Epithelial cell of esophagus (primary cell): ENCODE measurements at regions not wholly inside any gene's neighbourhood (a gene's known extent, or its start where the extent isn't known, plus 50 kb on each side); places are given as distances from the start of the nearest gene placed in this dataset.

Experiments used
- DNase-seq: peaks from one replicate; pipeline ENCODE4 v3.0.0; 2010; ENCODE audit warnings: low read depth
- H3K4me3 ChIP-seq: 2 replicates; pipeline ENCODE4 v1.5.1; 2011; ENCODE audit warnings: mild to moderate bottlenecking, low read length, control low read depth
- TF ChIP-seq, protein P1 (sequence below): IDR thresholded peaks from 2 replicates; pipeline ENCODE4 v1.5.1; 2011; ENCODE audit warnings: low read depth, mild to moderate bottlenecking, low read length, control low read depth, inconsistent platforms; ENCODE audit not compliant: insufficient read depth; ENCODE audit errors: missing control alignments

DNA sequence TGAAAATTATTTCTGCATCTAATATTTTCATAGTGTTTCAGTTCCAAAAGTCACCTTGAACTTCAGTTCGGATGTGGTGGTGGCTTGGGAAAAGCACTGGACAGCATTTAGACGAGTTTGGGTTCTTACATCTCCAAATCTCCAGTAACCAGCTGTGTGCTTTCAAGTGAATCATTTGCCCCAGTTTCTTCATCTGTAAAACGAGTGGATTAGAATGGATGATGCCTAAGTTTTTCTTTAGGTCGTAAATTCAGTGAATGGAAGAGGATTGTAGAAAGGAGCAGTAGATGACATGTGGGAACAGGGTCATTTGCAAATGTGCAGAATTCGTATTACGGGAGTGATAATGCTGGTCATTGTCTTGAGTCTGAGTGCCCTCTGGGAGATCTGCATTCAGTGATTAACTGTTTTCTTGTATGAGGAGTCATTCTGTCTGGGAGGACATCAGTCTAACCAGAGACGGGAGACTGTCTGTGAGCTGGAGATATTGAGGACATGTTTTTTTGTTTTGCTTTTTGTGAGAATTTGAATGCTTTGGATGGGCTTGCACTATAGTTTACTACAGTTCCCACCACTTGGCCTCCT, 641.6 kb upstream of the TBL1XR1 start:
- no peak for DNase-seq
- H3K4me3 ChIP-seq = no peak overlapping the region
- TF ChIP-seq, protein P1, sequence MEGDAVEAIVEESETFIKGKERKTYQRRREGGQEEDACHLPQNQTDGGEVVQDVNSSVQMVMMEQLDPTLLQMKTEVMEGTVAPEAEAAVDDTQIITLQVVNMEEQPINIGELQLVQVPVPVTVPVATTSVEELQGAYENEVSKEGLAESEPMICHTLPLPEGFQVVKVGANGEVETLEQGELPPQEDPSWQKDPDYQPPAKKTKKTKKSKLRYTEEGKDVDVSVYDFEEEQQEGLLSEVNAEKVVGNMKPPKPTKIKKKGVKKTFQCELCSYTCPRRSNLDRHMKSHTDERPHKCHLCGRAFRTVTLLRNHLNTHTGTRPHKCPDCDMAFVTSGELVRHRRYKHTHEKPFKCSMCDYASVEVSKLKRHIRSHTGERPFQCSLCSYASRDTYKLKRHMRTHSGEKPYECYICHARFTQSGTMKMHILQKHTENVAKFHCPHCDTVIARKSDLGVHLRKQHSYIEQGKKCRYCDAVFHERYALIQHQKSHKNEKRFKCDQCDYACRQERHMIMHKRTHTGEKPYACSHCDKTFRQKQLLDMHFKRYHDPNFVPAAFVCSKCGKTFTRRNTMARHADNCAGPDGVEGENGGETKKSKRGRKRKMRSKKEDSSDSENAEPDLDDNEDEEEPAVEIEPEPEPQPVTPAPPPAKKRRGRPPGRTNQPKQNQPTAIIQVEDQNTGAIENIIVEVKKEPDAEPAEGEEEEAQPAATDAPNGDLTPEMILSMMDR = no peak

- TF ChIP-seq, protein P1 = no peak
- DNase-seq = no peak
- no peak overlapping the region for H3K4me3 ChIP-seq
These were observed 645.0 kb upstream of the TBL1XR1 start for GRCh38 chr3:177842302-177842701.

DNA sequence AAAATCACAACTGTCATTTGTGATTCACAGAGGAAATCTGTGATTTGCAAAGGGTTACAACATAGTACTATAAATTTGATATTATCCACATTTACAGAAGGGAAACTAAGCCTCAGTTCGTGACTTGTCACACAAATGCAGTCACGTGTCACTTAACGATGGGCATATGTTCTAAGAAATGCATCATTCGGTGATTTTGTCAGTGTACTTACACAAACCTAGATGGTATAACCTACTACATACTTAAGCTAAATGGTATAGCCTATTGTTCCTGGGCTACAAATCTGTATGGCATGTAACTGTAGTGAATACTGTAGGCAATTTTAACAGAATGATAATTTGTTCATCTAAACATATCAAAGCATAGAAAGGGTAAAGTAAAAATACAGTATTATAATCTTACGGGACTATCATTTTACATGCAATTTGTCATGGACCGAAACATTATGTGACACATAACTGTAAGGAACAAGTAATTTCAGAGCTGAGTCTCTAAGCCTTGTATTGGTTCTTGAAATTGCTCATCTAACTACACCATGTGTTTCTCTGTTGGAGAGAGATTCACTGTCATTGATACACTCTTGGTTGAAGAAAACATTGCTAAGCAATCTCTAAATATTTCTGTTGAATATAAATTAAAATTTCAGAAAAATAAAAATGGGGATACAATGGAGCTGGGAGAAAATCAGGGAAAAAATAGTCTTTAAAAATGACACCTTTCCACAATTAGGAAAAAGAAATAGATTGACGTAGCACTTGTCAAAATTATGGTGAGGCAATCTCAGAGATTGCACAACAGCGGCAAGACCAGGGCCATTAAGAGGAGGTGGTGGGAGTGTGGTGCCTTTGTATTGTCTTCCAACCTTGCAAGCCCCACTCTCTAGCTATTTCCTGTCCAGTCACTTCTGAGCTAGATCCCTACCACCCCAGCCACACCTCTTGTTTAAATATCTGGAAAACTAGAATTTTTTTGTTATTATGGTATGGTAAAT, 645.8 kb upstream of the TBL1XR1 start:
- DNase-seq = no peak
- H3K4me3 ChIP-seq = no peak overlapping the region
- TF ChIP-seq, protein P1 = no peak

GRCh38 chr3:177852001-177852807, 654.9 kb upstream of the TBL1XR1 start:
- TF ChIP-seq, protein P1 = no peak
- DNase-seq = no peak

DNA sequence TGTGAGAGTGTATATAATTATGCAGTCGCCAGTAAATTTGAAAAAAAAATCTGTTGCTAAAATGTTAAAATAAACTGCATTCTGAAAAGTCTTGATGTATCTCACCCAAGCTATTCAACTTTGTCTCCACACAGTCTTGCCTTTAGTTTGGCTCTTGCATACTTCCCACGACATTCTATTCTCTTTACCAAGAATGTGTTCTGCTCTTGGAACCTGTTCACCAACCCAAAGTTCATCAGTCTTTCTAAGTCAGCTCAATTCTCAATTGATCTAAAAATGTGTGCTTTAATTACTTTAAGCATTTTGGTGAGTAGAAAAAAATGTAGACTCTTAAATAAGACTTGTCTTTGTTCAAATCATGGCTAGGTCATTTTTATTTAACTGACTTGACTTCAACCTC, 657.7 kb upstream of the TBL1XR1 start:
- no peak overlapping the region for H3K4me3 ChIP-seq
- TF ChIP-seq, protein P1 = no peak
- no peak for DNase-seq

More at GRCh38 chr3:177852001-177852807, 654.9 kb upstream of the TBL1XR1 start:
- no peak overlapping the region for H3K4me3 ChIP-seq

DNA sequence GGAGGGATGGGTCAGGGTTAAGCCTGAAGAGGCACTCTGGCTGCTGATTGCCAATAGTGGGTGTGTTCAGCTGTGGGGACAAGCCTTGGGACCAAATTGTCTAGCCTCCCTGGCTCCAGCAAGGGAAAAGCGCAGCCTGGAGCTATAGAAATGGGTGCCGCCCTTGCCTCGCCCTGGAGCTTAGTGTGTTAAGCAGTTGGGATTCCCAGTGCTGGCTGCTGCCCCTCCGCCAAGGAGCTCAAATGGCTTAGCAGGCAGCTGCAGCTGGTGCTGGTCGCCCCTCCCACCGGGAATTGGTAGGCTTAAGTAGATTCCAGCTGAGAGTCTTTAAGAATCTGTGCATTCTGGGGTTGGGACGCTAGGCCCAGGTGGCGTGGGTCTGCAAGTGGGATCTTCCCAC, 662.9 kb upstream of the TBL1XR1 start:
- TF ChIP-seq, protein P1 = no peak
- no peak for DNase-seq

More for the DNA sequence above, 662.9 kb upstream of the TBL1XR1 start:
- H3K4me3 ChIP-seq = no peak overlapping the region
